ENCODE measurements at regions not wholly inside any gene's neighbourhood (a gene's known extent, or its start where the extent isn't known, plus 50 kb on each side); places are given as distances from the start of the nearest gene placed in this dataset.

DNA sequence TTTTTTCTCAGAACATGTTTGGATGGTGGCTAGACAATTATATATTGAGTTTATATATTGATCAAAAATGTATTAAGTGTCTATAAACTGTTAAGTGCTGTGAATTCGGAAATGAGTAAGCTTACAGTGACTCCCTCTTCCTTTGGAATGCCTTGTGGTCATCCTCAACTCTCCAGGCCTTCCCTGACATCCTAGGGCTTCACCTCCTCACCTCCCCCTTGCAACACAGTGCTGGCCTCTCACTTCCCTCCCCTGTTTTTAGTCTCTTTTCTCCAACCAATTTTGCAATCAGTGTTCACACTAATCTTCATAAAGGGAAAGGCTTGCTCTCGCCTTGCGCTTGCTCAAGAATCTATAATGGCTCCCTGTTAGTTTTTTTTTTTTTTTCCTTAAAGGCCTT is 95.1 kb upstream of the C1orf21 start:
- TF ChIP-seq GATA1 (IDR thresholded peaks at IDR 0.05; ENCODE audit: low read depth, low read length) (no peak), POLR2A (IDR thresholded peaks at IDR 0.05; ENCODE audit: low read length) (no peak)
- no peak for DNase-seq

DNA sequence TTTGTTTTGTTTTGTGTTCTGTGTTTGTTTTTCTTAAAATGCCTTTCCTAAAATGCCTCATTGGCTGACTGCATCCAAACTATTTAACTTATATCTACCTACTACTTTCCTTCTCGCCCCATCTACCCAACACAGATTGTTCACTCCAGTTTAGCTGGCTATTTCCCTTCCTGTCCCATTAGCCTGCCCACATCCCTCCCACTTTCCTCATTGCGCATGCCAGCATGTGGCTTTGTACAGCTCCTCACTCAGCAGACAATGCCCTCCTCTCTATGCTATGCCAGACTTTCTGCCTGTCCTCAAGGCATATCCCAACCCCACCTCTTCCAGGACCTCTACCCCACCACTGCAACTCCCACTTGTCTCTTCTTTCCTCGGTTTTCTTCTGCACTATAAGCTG is 94.7 kb upstream of the C1orf21 start:
- TF ChIP-seq GATA1 (IDR thresholded peaks at IDR 0.05; ENCODE audit: low read depth, low read length) (no peak), POLR2A (IDR thresholded peaks at IDR 0.05; ENCODE audit: low read length) (no peak)
- no peak for DNase-seq

DNA sequence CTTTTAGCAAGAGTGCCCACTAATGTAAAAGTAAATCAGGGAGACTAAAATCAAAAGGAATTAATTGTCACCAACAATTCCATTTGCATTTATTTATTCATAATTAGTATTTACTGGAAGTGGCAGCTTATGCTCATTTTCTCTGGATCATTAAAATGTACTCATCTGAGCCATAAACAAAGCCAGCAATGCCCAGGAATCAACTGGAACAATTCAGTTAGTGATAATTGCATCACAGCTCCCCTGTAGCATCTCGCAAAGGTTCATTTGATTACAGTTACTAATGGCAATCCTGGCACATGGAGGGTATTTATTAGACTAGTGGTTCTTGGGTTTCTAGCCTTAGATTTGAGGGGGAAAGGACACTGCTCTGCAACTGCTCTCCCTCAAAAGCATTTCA is 92.7 kb upstream of the C1orf21 start:
- TF ChIP-seq GATA1 (IDR thresholded peaks at IDR 0.05; ENCODE audit: low read depth, low read length), result no peak
- TF ChIP-seq POLR2A (IDR thresholded peaks at IDR 0.05; ENCODE audit: low read length), result no peak
- DNase-seq, result no peak

DNA sequence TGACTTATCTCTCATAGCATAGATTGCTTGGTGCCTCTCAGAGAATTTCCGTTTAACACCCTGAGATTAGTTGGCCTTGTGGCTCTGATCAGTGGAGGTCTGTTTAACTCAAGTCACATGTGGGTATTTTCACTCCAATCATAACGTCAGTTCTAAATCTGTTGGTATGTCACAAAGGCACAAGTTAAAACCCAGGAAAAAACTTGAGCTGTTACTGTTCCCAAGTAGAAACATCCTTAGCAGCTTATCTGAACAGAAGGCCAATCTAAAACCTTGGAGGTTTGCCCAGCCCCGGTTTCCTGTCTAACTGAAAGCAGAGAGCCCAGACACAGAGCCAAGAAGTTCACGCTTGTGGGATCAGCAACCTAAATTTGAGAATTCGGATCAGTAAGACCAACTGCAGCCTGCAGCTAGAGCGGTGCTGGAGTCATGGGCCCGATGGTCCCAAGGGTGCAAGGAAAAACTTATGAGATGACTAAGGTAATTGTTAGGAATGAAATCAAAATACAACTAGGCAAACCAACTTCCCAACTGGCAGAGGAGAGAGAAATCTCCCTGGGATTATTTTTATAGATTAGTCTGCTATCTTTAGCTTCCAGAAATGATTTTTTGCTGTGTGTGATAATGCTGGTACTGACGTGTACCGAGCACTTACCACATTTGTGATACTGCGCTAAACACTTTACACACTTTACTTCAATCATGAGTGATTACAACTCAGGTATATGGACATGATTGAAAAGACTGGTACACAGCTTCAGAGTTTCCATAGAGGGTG is 90.2 kb upstream of the C1orf21 start:
- TF ChIP-seq POLR2A (IDR thresholded peaks at IDR 0.05; ENCODE audit: low read length), result no peak
- no peak for TF ChIP-seq GATA1 (IDR thresholded peaks at IDR 0.05; ENCODE audit: low read depth, low read length)
- peak; percentile 6 to 12 for DNase-seq

DNA sequence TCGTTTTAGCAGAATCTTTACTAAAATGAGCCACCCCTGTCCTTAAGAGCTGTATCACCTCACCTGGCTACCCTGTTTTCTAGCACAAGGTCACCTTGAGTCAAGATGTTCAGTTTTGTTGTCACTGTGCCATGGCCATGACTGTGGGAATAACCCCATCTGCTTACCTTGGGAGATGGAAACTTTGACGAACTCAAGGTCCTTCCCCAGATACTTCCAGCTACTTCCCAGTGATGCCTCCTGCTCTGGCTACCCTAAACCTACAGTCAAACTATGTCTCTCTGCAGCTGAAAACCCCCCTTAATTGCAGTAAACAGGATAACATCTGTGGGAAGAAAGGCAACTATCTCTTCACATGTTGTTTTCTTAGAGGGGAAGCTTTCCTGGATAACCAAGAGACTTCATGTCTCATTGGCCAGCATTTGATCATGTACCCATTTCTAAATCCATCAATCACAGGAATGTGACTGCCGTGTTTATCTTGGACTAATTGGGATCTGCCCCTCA is 89.5 kb upstream of the C1orf21 start:
- DNase-seq, result no peak
- TF ChIP-seq POLR2A (IDR thresholded peaks at IDR 0.05; ENCODE audit: low read length), result no peak
- TF ChIP-seq GATA1 (IDR thresholded peaks at IDR 0.05; ENCODE audit: low read depth, low read length), result no peak

DNA sequence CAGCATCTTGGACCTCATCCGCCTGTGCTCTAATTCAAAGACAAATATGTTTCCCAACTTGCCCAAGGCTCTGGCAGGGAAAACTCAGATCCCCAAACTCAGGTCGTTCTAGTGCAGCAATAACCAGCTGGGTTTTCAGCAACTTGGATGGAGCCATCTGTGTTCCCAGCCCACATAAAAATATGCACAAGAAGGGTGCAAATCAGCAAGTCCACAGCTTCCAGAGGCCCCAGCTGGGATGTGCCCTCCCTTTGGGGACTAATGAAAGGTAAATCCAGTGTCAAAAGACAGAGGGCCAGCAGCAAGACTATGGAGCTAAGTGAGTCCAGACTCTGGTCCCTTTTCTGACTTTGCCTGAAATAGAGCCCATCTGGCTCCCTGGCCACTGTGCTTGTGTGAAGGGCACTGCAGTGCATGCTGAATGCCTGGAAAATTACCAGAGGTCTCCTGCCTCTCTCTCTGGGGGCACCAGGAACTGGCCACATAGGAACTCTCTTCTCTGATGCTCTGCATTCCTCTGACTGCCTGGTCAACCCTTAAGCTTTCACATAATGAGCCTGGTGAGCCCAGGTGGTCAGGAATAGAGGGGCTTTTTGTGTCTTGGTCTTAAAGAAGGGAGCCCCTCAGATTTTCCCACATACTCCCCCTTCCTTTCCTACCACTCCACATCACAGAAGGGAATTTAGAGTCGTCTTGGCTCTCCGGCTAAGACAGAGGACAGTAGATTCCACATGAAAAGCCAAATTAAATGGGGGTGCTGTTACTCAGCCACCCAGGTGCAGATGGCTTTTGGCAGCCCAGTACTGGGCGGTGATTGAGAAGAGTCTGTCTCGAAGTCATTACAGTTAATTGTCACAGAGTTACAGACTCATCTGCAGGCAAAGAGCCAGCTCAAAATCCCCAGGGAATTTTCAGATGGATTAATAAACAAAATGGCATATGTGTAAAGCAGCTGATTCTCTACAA is 88.1 kb upstream of the C1orf21 start:
- TF ChIP-seq GATA1 (IDR thresholded peaks at IDR 0.05; ENCODE audit: low read depth, low read length) (no peak), POLR2A (IDR thresholded peaks at IDR 0.05; ENCODE audit: low read length) (no peak)
- DNase-seq, result no peak

DNA sequence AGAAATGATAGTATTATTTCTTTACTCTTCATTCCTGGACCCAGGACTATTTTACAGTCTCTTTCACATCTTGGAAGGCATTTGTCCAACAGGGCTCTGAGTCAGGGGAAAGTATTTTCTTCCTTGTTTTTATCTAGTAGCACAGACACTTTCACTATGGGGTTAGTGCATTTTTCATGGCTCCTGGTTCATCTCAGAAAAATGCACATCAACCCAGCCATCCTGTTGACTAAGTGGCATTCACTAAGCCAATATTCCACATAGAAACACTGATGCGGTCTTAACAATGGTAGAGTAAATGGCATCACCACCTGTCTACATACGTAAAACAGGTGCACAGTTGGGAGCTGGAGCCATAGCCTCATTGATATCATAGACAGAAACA is 87.4 kb upstream of the C1orf21 start:
- no peak for DNase-seq
- TF ChIP-seq GATA1 (IDR thresholded peaks at IDR 0.05; ENCODE audit: low read depth, low read length) (no peak), POLR2A (IDR thresholded peaks at IDR 0.05; ENCODE audit: low read length) (no peak)

DNA sequence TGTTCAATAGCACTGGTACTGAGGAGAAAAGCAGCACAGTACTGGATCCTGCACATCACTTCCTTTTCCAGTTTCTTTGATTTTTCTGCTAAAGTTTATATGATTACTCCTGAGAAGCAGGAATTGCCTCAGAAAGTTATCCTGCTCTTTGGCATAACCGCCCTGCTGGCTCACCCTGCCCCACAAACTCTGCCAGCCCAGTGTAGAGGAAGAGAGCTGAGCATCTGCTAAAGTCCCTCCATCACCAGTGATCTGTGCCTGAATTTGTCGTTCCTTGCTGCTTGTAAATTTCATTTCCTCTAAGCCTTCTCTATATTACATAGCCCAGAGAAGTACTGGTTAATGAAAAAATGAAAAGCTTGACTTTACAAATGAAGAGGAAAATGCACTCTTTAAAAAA is 87.0 kb upstream of the C1orf21 start:
- no peak for DNase-seq
- TF ChIP-seq GATA1 (IDR thresholded peaks at IDR 0.05; ENCODE audit: low read depth, low read length) (no peak), POLR2A (IDR thresholded peaks at IDR 0.05; ENCODE audit: low read length) (no peak)

DNA sequence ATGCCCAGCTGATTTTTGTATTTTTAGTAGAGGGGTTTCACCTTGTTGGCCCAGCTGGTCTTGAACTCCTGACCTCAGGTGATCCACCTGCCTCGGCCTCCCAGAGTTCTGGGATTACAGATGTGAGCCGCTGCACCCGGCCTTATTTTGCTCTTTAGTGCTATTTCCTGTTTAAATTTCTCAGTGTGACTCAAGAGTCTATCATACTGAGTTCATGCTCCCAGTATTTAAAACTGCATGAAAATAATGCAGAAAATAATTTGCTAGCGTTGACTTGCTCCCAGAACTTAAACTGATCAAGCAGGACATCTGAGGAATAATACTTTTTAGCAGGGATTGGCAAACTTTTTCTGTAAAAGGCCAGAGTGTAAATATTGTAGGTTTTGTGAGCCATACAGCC is 86.4 kb upstream of the C1orf21 start:
- DNase-seq, result no peak
- TF ChIP-seq POLR2A (IDR thresholded peaks at IDR 0.05; ENCODE audit: low read length) (no peak), GATA1 (IDR thresholded peaks at IDR 0.05; ENCODE audit: low read depth, low read length) (no peak)

DNA sequence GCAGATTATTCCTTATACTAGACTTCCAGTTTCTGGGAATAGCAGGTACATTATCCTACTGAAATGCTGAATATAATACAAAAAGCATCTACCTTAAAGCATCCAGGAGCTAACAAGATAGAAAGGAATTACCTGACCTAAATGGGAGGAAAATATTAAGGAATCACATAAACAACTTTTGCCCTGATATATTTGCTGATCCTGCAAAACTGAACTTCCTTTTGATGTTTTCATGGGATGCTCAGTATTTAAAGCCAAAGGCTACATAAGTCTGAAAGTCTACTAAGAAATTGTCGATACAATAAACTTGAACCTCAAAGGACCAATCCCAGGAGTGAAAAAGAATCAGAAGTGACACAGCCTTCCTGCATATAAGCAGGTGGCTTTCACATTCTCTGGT is 85.6 kb upstream of the C1orf21 start:
- TF ChIP-seq POLR2A (IDR thresholded peaks at IDR 0.05; ENCODE audit: low read length) (no peak), GATA1 (IDR thresholded peaks at IDR 0.05; ENCODE audit: low read depth, low read length) (no peak)
- no peak for DNase-seq

DNA sequence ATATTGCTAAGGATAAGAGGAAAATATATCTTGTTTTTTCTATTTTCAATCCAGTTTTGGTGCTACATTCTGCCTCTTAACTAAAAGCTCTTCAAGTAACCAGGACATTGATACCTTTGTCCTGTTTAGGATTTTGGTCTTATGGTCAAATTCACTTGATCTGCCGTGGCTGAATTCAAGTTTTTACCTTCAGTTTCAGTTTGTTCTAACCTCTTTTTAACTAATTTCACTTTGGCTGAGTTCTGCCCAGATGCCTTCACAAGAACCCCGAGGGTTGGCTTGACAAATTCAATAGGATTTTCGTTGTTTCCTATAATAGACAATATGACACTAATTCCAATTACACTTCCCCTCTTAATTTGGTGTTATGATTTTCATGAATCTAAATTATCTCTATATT is 84.5 kb upstream of the C1orf21 start:
- TF ChIP-seq GATA1 (IDR thresholded peaks at IDR 0.05; ENCODE audit: low read depth, low read length), result no peak
- TF ChIP-seq POLR2A (IDR thresholded peaks at IDR 0.05; ENCODE audit: low read length), result no peak
- no peak for DNase-seq

DNA sequence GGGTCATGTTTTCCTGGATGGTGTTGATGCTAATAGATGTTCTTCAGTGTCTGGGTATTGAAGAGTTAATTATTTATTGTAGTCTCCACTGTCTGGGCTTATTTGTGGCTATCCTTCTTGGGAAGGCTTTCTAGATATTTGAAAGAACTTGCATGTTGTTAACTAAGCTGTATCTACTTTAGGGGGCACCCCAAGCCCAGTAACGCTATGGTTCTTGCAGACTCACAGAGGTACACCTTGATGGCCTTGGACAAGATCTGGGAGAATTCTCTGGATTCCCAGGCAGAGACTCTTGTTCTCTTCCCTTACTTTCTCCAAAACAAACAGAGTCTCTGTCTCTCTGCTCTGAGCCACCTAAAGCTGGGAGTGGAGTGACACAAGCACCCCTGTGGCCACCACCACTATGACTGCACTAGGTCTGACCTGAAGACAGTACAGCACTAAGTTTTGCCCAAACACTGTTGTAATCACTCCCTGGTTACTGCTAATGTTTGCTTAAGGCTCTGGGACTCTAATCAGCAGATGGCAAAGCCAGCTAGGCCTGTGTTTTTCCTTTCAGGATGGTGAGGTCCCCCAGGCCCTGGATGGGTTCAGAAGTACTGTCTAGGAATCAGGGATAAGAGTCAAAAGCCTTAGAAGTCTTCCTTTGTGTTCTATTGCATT is 76.5 kb upstream of the C1orf21 start:
- peak; percentile 6 to 10 for DNase-seq
- no peak for TF ChIP-seq GATA1 (IDR thresholded peaks at IDR 0.05; ENCODE audit: low read depth, low read length)

DNA sequence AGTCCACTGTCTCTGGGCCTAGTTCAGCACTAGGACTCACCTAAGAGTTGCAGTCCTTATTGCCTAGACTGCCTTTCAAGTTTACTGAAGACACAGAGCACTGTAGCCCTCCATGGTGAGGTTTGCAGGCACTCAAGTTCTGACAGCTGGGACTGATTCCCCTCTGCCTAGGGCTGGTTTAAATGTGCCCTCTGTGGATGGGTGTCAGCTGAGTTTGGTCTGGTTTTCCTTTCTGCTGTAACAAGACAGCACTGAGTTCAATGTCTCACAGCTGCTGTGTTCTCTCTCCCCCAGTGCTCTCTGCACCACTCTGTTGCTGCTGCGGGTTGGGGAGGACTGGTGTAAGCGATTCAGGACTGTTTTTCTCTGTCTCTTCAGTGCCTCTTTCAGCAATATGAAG is 75.2 kb upstream of the C1orf21 start:
- TF ChIP-seq POLR2A (IDR thresholded peaks at IDR 0.05; ENCODE audit: low read length), result no peak
- no peak for TF ChIP-seq GATA1 (IDR thresholded peaks at IDR 0.05; ENCODE audit: low read depth, low read length)
- DNase-seq, result no peak

DNA sequence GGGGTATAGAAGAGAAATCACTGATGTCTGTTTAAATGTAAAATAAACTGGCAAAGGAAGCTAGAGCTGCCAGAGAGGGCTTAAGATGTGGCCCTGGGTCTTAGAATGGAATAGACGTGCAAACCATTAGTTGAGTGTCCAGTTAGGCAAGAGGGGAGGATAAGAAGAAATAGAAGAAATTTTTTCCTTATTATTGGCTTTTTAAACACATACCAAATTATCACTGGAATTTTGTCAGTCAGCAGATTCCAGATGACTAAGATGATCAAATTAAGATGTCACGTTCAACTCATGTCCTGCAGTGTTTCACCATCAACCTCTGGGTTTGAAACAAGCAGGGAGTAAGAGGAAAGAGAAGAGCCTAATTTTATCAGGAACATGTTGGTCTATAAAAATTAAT is 71.6 kb upstream of the C1orf21 start:
- TF ChIP-seq GATA1 (IDR thresholded peaks at IDR 0.05; ENCODE audit: low read depth, low read length) (no peak), POLR2A (IDR thresholded peaks at IDR 0.05; ENCODE audit: low read length) (no peak)
- DNase-seq, result no peak
